ENCODE measurements at regions not wholly inside any gene's neighbourhood (a gene's known extent, or its start where the extent isn't known, plus 50 kb on each side); places are given as distances from the start of the nearest gene placed in this dataset.

DNA sequence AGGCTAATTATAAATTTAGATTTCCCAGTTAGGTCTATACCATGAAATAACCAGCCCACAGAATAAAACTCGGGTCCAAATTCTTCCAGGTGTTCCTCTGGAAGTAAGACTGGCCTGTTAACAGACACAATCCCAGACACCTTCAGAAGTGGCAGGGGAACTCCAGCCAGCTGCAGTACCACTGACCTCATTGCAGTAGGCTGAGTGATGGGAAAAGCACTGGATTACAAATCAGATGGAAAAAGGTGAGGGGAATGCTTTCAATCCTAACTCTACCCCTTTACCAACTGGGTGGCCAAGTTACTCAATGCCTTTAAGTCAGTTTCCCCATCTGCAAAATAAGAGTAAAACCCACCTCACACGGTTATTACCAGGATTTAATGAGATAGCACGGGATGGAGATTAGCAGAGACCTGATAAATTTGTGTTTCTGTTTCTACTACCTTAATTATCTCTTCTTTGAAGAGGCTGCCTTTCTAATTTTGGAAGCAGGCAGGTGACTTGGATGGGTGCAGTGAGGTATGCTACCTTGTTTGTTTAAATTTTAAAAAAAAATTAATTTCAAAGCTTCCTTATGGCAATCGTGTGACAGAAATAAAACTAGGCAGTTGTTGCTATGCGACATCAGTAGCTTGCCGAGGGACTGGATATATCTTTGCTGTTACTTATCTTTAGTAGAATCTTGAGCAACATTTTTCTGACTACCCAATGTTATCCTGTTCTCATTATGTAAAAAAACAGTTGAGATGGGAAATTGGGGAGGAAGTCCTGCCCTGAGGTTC, 167.3 kb upstream of the GRIN2B start:
- in situ Hi-C loops (cut with MboI; ENCODE audit: low sequenced_read_pairs), result no loop called here

- in situ Hi-C loops (cut with MboI; ENCODE audit: low sequenced_read_pairs), result no loop called here
Observed at GRCh38 chr12:14153803-14154202, 172.4 kb upstream of the GRIN2B start.

DNA sequence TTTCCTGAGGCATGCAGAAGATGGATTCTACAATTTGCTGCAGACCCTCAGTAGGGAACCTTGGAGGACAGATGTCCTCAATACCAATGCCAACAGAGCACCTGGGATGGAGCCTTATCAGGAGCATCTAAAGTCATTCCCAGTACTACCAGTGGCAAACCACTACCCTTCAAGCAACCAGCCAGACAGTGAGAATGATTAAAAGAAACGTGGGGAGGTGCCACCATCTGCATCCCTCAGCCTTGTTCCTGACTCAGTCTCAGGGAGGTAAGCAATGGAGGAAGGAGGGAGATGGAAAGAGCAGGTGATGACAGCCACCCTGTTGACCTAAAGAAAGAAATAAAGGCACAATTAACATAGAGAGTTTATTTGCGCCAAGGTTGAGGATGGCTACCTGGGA, 175.2 kb upstream of the GRIN2B start:
- in situ Hi-C loops (cut with MboI; ENCODE audit: low sequenced_read_pairs), result no loop called here

- in situ Hi-C loops (cut with MboI; ENCODE audit: low sequenced_read_pairs), result no loop called here
Observed at GRCh38 chr12:14157088-14157747, 175.8 kb upstream of the GRIN2B start.

- in situ Hi-C loops (cut with MboI; ENCODE audit: low sequenced_read_pairs), result no loop called here
Observed at GRCh38 chr12:14164266-14164665, 182.9 kb upstream of the GRIN2B start.

GRCh38 chr12:14167005-14167628, 185.7 kb upstream of the GRIN2B start:
- in situ Hi-C loops (cut with MboI; ENCODE audit: low sequenced_read_pairs), result no loop called here

GRCh38 chr12:14169281-14169680, 187.9 kb upstream of the GRIN2B start:
- in situ Hi-C loops (cut with MboI; ENCODE audit: low sequenced_read_pairs), result no loop called here

GRCh38 chr12:14171106-14171505, 189.7 kb upstream of the GRIN2B start:
- in situ Hi-C loops (cut with MboI; ENCODE audit: low sequenced_read_pairs), result no loop called here

DNA sequence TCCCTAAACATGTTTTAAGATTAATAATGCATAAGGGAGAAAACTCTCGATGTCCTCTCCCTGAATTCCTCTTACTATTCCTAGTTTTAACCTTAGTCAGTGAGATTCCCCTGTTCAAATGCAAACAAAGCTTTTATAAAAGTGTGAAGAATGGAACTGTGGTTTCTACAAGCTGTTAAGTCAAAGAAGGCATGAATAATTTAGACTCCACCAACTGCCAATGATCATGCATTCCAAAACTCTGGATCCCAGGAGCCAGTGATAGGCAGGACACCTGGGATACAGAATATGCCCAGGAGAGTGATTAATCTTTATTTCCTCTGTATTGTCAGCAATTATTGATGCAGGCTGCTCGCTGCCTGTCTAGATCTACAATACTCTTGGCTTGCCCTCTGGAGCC, 190.3 kb upstream of the ATF7IP start:
- in situ Hi-C loops (cut with MboI; ENCODE audit: low sequenced_read_pairs), result no loop called here

DNA sequence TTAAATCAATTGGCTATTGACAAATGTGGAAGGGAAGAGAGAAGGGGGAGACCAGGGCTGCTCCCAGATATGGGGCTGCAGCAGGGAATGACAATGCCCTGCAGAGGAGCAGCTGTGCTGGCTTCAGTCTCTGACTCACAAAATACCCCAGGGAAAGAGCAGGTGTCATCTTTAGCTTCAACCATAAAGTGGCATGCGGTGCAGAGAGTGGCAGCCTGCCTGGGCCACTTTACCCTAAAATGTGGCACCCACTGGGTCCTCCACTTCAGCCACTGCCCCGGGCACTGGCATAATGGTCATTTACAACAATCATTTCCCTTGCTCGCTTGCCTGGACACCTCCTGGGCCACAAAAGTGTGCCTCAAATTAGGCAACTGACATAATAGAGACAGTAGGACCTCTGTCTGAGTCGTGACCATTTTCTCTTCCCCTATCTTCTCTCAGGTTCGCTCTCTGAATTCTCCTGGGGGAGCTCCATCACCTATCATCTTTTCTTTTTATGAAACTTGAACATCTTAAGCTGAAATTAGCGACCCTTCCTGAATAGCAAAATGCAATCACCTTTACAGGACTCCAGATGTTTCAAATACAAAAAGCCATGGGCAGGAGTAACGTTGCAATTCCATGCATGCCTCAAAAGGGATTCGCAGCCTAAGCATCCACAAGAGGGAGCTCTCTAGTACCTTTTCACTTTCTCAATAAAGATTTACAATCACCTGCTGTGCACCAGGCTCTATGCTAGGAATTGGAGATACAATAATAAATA, 179.9 kb upstream of the ATF7IP start:
- in situ Hi-C loops (cut with MboI; ENCODE audit: low sequenced_read_pairs), result no loop called here

DNA sequence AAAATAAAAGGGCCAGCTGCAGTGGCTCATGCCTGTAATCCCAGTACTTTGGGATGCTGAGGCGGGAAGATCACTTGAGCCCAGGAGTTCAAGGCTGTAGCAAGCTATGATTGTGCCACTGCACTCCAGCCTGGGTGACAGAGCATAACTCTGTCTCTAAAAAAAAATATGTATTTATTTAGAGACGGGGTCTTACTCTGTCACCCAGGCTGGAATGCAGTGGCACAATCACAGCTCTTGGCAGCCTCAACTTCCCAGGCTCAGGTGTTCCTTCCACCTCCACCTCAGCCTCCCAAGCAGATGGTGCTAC, 179.3 kb upstream of the ATF7IP start:
- in situ Hi-C loops (cut with MboI; ENCODE audit: low sequenced_read_pairs), result no loop called here

- in situ Hi-C loops (cut with MboI; ENCODE audit: low sequenced_read_pairs), result no loop called here
Observed at GRCh38 chr12:14187002-14187401, 178.5 kb upstream of the ATF7IP start.

DNA sequence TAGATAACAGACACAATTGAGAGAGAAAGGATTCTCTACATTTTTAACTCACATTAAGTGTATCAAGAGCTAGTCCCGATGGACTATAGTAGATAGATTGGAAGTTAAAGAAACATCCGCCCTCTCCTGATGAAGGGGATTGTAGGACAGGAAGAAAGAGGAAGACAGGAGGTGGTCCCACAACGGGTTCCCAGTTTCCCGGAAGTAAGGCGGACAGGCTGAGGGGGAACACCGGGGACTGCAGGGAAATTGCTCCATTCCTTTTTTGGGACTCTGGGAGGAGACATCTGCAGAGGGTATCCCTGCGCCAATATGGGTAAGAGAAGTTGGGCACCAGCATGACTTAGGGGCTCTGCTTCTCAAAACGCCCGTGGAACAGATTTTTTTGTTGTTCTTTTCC, 177.5 kb upstream of the ATF7IP start:
- in situ Hi-C loops (cut with MboI; ENCODE audit: low sequenced_read_pairs), result no loop called here

- in situ Hi-C loops (cut with MboI; ENCODE audit: low sequenced_read_pairs), result no loop called here
Observed at GRCh38 chr12:14188744-14189143, 176.7 kb upstream of the ATF7IP start.

DNA sequence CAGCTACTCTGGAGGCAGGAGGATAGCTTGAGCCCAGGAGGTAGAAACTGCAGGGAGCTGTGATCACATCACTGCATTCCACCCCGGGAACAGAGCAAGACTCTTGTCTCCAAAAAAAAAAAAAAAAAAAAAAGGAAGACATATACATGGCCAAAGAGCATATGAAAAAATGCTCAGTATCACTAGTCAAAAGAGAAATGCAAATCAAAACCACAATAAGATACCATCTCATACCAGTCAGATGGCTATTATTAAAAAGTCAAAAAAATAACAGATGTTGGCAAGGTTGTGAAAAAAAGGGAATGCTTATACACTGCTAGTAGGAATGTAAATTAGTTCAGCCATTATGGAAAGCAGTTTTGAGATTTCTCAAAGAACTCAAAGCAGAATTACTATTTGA, 174.8 kb upstream of the ATF7IP start:
- in situ Hi-C loops (cut with MboI; ENCODE audit: low sequenced_read_pairs), result no loop called here

DNA sequence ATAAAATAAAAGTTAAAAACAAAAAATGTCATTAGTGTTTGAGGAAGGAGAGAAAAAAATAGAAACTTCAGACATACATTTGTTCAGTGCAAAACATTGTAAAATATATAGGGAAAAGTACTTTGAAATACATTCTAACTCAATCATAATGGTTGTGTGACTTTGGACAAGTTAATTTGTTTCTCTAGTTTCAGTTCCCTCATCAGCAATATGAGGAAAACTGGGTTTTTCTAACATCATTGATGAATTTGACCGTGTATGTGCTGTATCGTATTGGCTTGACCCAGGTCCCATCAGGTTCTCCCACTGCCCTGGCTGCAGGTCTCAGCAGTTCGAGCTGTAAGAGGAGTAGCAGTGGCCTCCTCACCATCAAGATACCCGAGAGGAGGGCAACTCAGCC, 173.9 kb upstream of the ATF7IP start:
- in situ Hi-C loops (cut with MboI; ENCODE audit: low sequenced_read_pairs), result no loop called here

GRCh38 chr12:14193639-14194038, 171.8 kb upstream of the ATF7IP start:
- in situ Hi-C loops (cut with MboI; ENCODE audit: low sequenced_read_pairs), result no loop called here

DNA sequence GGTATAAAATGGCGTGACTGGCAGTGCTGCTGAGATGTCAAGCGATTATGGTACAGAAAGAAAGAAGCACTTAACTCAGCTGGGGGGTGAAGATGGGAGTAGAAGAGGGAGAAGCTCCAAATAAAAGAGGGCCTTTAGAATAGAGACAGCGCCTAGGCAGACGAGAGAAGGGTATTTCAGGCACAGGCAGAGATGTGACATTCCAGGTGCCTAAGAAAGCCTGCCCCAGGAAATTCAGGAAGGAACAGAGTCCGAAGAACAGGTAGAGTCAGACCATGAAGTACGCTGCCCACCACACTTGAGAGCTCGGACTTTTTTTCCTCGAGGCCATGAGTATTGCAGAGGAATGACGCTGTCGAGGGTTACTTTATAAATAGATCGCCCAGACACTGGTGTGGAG, 170.9 kb upstream of the ATF7IP start:
- in situ Hi-C loops (cut with MboI; ENCODE audit: low sequenced_read_pairs), result no loop called here

DNA sequence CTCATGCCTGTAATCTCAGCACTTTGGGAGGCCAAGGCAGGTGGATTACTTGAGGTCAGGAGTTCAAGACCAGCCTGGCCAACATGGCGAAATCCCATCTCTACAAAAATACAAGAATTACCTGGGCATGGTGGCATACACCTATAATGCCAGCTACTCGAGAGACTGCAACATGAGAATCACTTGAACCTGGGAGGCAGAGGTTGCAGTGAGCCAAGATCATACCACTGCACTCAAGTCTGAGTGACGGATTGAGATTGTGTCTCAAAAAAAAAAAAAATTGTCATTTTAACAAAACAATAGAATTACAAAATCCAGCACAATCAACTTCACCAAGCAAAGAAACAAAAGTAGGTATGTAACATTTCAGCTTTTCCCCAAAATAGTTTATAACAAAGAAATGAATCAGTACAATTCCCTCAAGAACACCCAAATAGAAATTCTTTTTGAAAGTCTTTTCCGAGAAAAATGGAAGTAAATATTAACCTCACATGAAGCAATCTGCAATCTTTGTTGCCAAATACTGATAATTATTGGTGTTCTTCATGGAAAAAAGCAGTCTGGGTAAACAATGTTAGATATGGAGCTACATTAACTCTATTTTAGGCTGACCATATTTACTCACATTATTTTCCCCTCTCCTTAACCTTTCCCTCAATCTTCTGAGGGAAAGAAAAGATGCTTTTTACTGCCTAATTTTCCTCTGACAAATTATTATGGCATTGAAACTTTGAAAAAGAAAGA, 165.9 kb upstream of the ATF7IP start:
- in situ Hi-C loops (cut with MboI; ENCODE audit: low sequenced_read_pairs), result no loop called here

GRCh38 chr12:14200598-14200997, 164.9 kb upstream of the ATF7IP start:
- in situ Hi-C loops (cut with MboI; ENCODE audit: low sequenced_read_pairs), result no loop called here

DNA sequence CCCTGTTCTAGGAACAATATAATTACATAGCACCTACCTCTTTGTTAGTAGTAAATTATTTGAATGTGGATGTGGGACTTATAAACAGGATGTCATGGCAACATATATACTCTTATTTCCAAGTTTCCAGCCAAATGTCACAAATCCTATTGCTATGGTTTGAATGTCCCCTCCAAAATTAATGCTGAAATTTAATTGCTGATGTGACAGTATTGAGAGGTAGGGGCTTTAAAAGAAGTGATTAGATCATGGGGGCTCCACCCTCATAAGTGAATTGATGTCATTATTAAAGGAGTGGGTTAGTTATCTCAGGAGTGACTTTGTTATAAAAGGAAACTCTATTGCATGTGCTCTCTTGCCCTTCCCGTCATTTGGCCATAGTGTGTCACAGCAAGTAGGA, 164.2 kb upstream of the ATF7IP start:
- in situ Hi-C loops (cut with MboI; ENCODE audit: low sequenced_read_pairs), result no loop called here
